ENCODE measurements at regions not wholly inside any gene's neighbourhood (a gene's known extent, or its start where the extent isn't known, plus 50 kb on each side); places are given as distances from the start of the nearest gene placed in this dataset.

DNA sequence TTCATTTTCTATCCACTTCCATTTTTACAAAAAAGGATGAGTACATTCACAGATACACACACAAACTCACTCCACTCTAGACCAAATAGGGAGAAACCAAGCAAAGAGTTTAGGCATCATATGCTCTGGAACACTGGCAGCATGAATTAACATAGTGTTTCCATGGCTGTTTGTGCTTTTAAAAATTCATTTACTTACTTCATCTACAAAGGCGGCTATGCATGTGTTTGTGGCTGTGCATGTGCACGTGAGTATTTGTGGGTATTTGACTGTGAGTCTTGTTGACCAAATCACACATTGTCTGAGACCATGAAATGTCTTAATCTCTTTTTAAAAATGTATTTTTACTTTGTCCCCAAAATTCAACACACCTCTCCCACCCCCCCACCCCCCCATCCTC, 203.0 kb upstream of the SESN3 start:
- WGBS, 2 experiments (ENCODE audit: extremely low coverage in 2 of 2, insufficient read length in 1 of 2), result no CpG with 5 or more reads among the region's 2 CpGs
- POLR2A ChIA-PET (ENCODE audit: unreplicated experiment), result no interaction called here
- H3K18ac ChIP-seq (ENCODE audit: low read depth, low read length), result no peak overlapping the region
- no peak overlapping the region for H4K5ac ChIP-seq (ENCODE audit: low read depth, low read length)
- H3K4me1 ChIP-seq (ENCODE audit: control insufficient read depth, insufficient read depth, low read length), result no peaks in the 10 kb centered on the region
- no peaks in the 10 kb centered on the region for H4K20me1 ChIP-seq (ENCODE audit: insufficient read depth, low read length)
- no peak overlapping the region for H2BK15ac ChIP-seq (ENCODE audit: low read depth, low read length)
- H2AK9ac ChIP-seq (replicated peaks; ENCODE audit: low read depth, low read length, poor library complexity), result no peak overlapping the region
- no peak overlapping the region for H3K4me3 ChIP-seq (ENCODE audit: insufficient read depth, low read depth, low read length)
- H2BK20ac ChIP-seq (ENCODE audit: low read depth, low read length), result no peak overlapping the region
- H3K9ac ChIP-seq (ENCODE audit: low read depth, low read length), result no peak overlapping the region
- ATAC-seq (ENCODE audit: low read depth) (no peak), DNase-seq (no peak)
- H3K4ac ChIP-seq (ENCODE audit: low read depth, low read length), result no peak overlapping the region
- no peaks in the 10 kb centered on the region for H3K9me1 ChIP-seq (ENCODE audit: insufficient read depth, low read length)
- H2BK120ac ChIP-seq (ENCODE audit: low read depth, low read length), result no peak overlapping the region
- in situ Hi-C loops (cut with MboI; ENCODE audit: low sequenced_read_pairs) (no loop called here), dilution Hi-C loops (cut with HindIII; ENCODE audit: low sequenced_read_pairs, unreplicated experiment) (no loop called here), intact Hi-C loops (cut with micrococcal nuclease) (no loop called here)
- no peaks in the 10 kb centered on the region for H3K9me3 ChIP-seq (ENCODE audit: control insufficient read depth, insufficient read depth, low read length)
- H4K91ac ChIP-seq (ENCODE audit: insufficient read depth, low read depth, low read length), result no peak overlapping the region
- H4K8ac ChIP-seq (ENCODE audit: low read depth in 2 of 2, low read length in 2 of 2), result no peak overlapping the region
- H3K79me1 ChIP-seq (ENCODE audit: low read depth in 1 of 2, low read length in 2 of 2), result no peaks in the 10 kb centered on the region
- no peak overlapping the region for H2AFZ ChIP-seq (replicated peaks; ENCODE audit: low read length, poor library complexity)
- H3K36me3 ChIP-seq (ENCODE audit: control insufficient read depth, insufficient read depth, low read length), result no peaks in the 10 kb centered on the region
- BruUV-seq (replicated peaks), result no TSS peak
- no peak overlapping the region for H2AK5ac ChIP-seq (ENCODE audit: low read depth, low read length)
- no peak overlapping the region for H3K23ac ChIP-seq (ENCODE audit: low read depth, low read length)
- H3K14ac ChIP-seq (replicated peaks; ENCODE audit: low read depth, low read length), result no peak overlapping the region
- H3K27me3 ChIP-seq (ENCODE audit: control insufficient read depth, insufficient read depth, low read length), result no peaks in the 10 kb centered on the region; the same call in 1 of the 2 replicates
- H3K27ac ChIP-seq (ENCODE audit: insufficient read depth, low read length), result no peak overlapping the region
- no peak overlapping the region for H3K56ac ChIP-seq (ENCODE audit: extremely low read depth, insufficient read depth, low read length)
- no peak for TF ChIP-seq RAD21 (IDR thresholded peaks at IDR 0.05; ENCODE audit: low read length)
- no peak for TF ChIP-seq RFX5 (IDR thresholded peaks at IDR 0.05; ENCODE audit: low read depth, low read length)
- TF ChIP-seq POLR2A (IDR thresholded peaks at IDR 0.05; ENCODE audit: low read depth, low read length), result no peak
- TF ChIP-seq, protein P1, sequence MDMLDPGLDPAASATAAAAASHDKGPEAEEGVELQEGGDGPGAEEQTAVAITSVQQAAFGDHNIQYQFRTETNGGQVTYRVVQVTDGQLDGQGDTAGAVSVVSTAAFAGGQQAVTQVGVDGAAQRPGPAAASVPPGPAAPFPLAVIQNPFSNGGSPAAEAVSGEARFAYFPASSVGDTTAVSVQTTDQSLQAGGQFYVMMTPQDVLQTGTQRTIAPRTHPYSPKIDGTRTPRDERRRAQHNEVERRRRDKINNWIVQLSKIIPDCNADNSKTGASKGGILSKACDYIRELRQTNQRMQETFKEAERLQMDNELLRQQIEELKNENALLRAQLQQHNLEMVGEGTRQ (IDR thresholded peaks at IDR 0.05; ENCODE audit: low read depth, low read length), result no peak
- no peak for TF ChIP-seq RCOR1 (IDR thresholded peaks at IDR 0.05; ENCODE audit: insufficient replicate concordance, low read length)
- TF ChIP-seq, protein P2, sequence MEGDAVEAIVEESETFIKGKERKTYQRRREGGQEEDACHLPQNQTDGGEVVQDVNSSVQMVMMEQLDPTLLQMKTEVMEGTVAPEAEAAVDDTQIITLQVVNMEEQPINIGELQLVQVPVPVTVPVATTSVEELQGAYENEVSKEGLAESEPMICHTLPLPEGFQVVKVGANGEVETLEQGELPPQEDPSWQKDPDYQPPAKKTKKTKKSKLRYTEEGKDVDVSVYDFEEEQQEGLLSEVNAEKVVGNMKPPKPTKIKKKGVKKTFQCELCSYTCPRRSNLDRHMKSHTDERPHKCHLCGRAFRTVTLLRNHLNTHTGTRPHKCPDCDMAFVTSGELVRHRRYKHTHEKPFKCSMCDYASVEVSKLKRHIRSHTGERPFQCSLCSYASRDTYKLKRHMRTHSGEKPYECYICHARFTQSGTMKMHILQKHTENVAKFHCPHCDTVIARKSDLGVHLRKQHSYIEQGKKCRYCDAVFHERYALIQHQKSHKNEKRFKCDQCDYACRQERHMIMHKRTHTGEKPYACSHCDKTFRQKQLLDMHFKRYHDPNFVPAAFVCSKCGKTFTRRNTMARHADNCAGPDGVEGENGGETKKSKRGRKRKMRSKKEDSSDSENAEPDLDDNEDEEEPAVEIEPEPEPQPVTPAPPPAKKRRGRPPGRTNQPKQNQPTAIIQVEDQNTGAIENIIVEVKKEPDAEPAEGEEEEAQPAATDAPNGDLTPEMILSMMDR (conservative IDR thresholded peaks at IDR 0.05; ENCODE audit: low read depth, low read length), result no peak
- TF ChIP-seq SMC3 (IDR thresholded peaks at IDR 0.05; ENCODE audit: low read depth, low read length), result no peak
- no peak for TF ChIP-seq NFE2L2 (IDR thresholded peaks at IDR 0.05; ENCODE audit: low read depth, low read length)
- no peak for TF ChIP-seq MXI1 (IDR thresholded peaks at IDR 0.05; ENCODE audit: borderline replicate concordance, low read depth, low read length)
- TF ChIP-seq CHD1 (IDR thresholded peaks at IDR 0.05; ENCODE audit: low read depth, low read length), result no peak
- TF ChIP-seq CEBPB (IDR thresholded peaks at IDR 0.05; ENCODE audit: low read depth, low read length), result no peak
- TF ChIP-seq MAZ (IDR thresholded peaks at IDR 0.05; ENCODE audit: borderline replicate concordance, low read depth, low read length), result no peak
- TF ChIP-seq BHLHE40 (IDR thresholded peaks at IDR 0.05; ENCODE audit: low read depth, low read length), result no peak
- TF ChIP-seq, protein P3, sequence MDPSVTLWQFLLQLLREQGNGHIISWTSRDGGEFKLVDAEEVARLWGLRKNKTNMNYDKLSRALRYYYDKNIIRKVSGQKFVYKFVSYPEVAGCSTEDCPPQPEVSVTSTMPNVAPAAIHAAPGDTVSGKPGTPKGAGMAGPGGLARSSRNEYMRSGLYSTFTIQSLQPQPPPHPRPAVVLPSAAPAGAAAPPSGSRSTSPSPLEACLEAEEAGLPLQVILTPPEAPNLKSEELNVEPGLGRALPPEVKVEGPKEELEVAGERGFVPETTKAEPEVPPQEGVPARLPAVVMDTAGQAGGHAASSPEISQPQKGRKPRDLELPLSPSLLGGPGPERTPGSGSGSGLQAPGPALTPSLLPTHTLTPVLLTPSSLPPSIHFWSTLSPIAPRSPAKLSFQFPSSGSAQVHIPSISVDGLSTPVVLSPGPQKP (IDR thresholded peaks at IDR 0.05; ENCODE audit: borderline replicate concordance, low read depth, low read length), result no peak
- no peak for TF ChIP-seq MAFK (IDR thresholded peaks at IDR 0.05; ENCODE audit: low read depth, low read length)
- no peak for TF ChIP-seq FOS (IDR thresholded peaks at IDR 0.05; ENCODE audit: low read depth, low read length)
- H2BK5ac ChIP-seq (ENCODE audit: low read depth, low read length, poor library complexity, severe bottlenecking), result no peak overlapping the region
- CTCF ChIA-PET, result no interaction called here
- H3K4me2 ChIP-seq (ENCODE audit: low read depth, low read length), result no peak overlapping the region

All from IMR-90 (cell line).